ENCODE measurements at regions not wholly inside any gene's neighbourhood (a gene's known extent, or its start where the extent isn't known, plus 50 kb on each side); places are given as distances from the start of the nearest gene placed in this dataset.

- Histone ChIP-seq H3K18ac (ENCODE audit: low read depth, low read length) (no peak overlapping the region), H3K79me1 (ENCODE audit: low read depth in 1 of 2, low read length in 2 of 2) (no peaks in the 10 kb centered on the region), H3K36me3 (ENCODE audit: control insufficient read depth, insufficient read depth, low read length) (no peaks in the 10 kb centered on the region), H2BK5ac (ENCODE audit: low read depth, low read length, poor library complexity, severe bottlenecking) (no peak overlapping the region), H4K5ac (ENCODE audit: low read depth, low read length) (no peak overlapping the region), H2AK5ac (ENCODE audit: low read depth, low read length) (no peak overlapping the region), H3K9me1 (ENCODE audit: insufficient read depth, low read length) (no peaks in the 10 kb centered on the region), H4K91ac (ENCODE audit: insufficient read depth, low read depth, low read length) (no peak overlapping the region), H3K14ac (replicated peaks; ENCODE audit: low read depth, low read length) (no peak overlapping the region), H2BK20ac (ENCODE audit: low read depth, low read length) (no peak overlapping the region), H4K20me1 (ENCODE audit: insufficient read depth, low read length) (no peaks in the 10 kb centered on the region), H3K27me3 (ENCODE audit: control insufficient read depth, insufficient read depth, low read length) (no peaks in the 10 kb centered on the region), H2AFZ (replicated peaks; ENCODE audit: low read length, poor library complexity) (no peak overlapping the region), H3K9ac (ENCODE audit: low read depth, low read length) (no peak overlapping the region), H4K8ac (ENCODE audit: low read depth in 2 of 2, low read length in 2 of 2) (no peak overlapping the region), H2AK9ac (replicated peaks; ENCODE audit: low read depth, low read length, poor library complexity) (no peak overlapping the region), H3K4me3 (ENCODE audit: insufficient read depth, low read depth, low read length) (no peak overlapping the region), H2BK15ac (ENCODE audit: low read depth, low read length) (no peak overlapping the region), H3K9me3 (ENCODE audit: control insufficient read depth, insufficient read depth, low read length) (no peaks in the 10 kb centered on the region), H2BK120ac (ENCODE audit: low read depth, low read length) (no peak overlapping the region), H3K56ac (ENCODE audit: extremely low read depth, insufficient read depth, low read length) (no peak overlapping the region), H3K4me2 (ENCODE audit: low read depth, low read length) (no peak overlapping the region), H3K23ac (ENCODE audit: low read depth, low read length) (no peak overlapping the region), H3K27ac (ENCODE audit: insufficient read depth, low read length) (no peak overlapping the region), H3K4ac (ENCODE audit: low read depth, low read length) (no peak overlapping the region), H3K4me1 (ENCODE audit: control insufficient read depth, insufficient read depth, low read length) (no peaks in the 10 kb centered on the region)
- BruUV-seq (replicated peaks): no TSS peak
- DNase-seq: no peak
- TF ChIP-seq MXI1 (IDR thresholded peaks at IDR 0.05; ENCODE audit: borderline replicate concordance, low read depth, low read length) (no peak), USF2 (IDR thresholded peaks at IDR 0.05; ENCODE audit: low read depth, low read length) (no peak), RFX5 (IDR thresholded peaks at IDR 0.05; ENCODE audit: low read depth, low read length) (no peak), MAFK (IDR thresholded peaks at IDR 0.05; ENCODE audit: low read depth, low read length) (no peak), RCOR1 (IDR thresholded peaks at IDR 0.05; ENCODE audit: insufficient replicate concordance, low read length) (no peak), SMC3 (IDR thresholded peaks at IDR 0.05; ENCODE audit: low read depth, low read length) (no peak), BHLHE40 (IDR thresholded peaks at IDR 0.05; ENCODE audit: low read depth, low read length) (no peak), NFE2L2 (IDR thresholded peaks at IDR 0.05; ENCODE audit: low read depth, low read length) (no peak), RAD21 (IDR thresholded peaks at IDR 0.05; ENCODE audit: low read length) (no peak)
- in situ Hi-C loops (cut with MboI; ENCODE audit: low sequenced_read_pairs) (no loop called here), intact Hi-C loops (cut with micrococcal nuclease) (no loop called here), dilution Hi-C loops (cut with HindIII; ENCODE audit: low sequenced_read_pairs, unreplicated experiment) (no loop called here)
- ATAC-seq (ENCODE audit: low read depth): no peak
- WGBS, 2 experiments (ENCODE audit: extremely low coverage in 2 of 2, insufficient read length in 1 of 2): no CpG with 5 or more reads among the region's 1 CpG
- CTCF ChIA-PET: interaction anchor here (0.6 kb wide), 1 partner anchor 184 kb away, joined by 3 read pairs; no protein-coding TSS in a partner anchor
- POLR2A ChIA-PET (ENCODE audit: unreplicated experiment): no interaction called here
Observed at GRCh38 chr11:80010536-80010935, 569.7 kb upstream of the TENM4 start.
